Natural killer cell treated with Interleukin-12 subunit alpha and Interleukin-12 subunit beta and Interleukin-15 and Interleukin-18, amount 100 ng/mL, for 72 hours (primary cell): ENCODE measurements at regions not wholly inside any gene's neighbourhood (a gene's known extent, or its start where the extent isn't known, plus 50 kb on each side); places are given as distances from the start of the nearest gene placed in this dataset.

Experiments used
- ATAC-seq, 2 donors: fragments of 150-1000 bp; cut with Tn5 transposase in 1 of 2; sonication (Bioruptor Pico), chemical (Tn5 transposase) in 1 of 2; 2 replicates each; pipeline ENCODE4 v1.10.0; 2021
- DNase-seq: peaks from one replicate; pipeline ENCODE4 v3.0.0; 2022; ENCODE audit warnings: low spot score
- H3K27ac Mint-ChIP-seq, 2 donors: 1 replicate in 1 of 2; 2 replicates in 1 of 2; pipeline ENCODE4 v1.8.0; 2022; ENCODE audit warnings: mixed read lengths in 2 of 2, mild to moderate bottlenecking in 1 of 2, moderate library complexity in 1 of 2
- H3K27me3 Mint-ChIP-seq, 2 donors: 1 replicate in 1 of 2; 2 replicates in 1 of 2; pipeline ENCODE4 v1.8.0; 2022; ENCODE audit warnings: mixed read lengths in 2 of 2
- H3K36me3 Mint-ChIP-seq: one replicate; pipeline ENCODE4 v1.8.0; 2022; ENCODE audit warnings: mixed read lengths
- H3K4me1 Mint-ChIP-seq, 2 donors: 1 replicate in 1 of 2; 2 replicates in 1 of 2; pipeline ENCODE4 v1.8.0; 2022; ENCODE audit warnings: low read depth in 2 of 2, mixed read lengths in 2 of 2, mild to moderate bottlenecking in 1 of 2
- H3K4me3 Mint-ChIP-seq: one replicate; pipeline ENCODE4 v1.8.0; 2022; ENCODE audit warnings: mixed read lengths
- H3K9me3 Mint-ChIP-seq: 2 replicates; pipeline ENCODE4 v1.8.0; 2022; ENCODE audit warnings: mixed read lengths

- H3K9me3 Mint-ChIP-seq = no peaks in the 10 kb centered on the region
- H3K4me3 Mint-ChIP-seq = no peak overlapping the region
- H3K27me3 Mint-ChIP-seq = no peaks in the 10 kb centered on the region
- ATAC-seq = no peak
- H3K36me3 Mint-ChIP-seq = no peaks in the 10 kb centered on the region
- no peaks in the 10 kb centered on the region for H3K4me1 Mint-ChIP-seq
- no peak overlapping the region for H3K27ac Mint-ChIP-seq
- DNase-seq = no peak
Measured at GRCh38 chr9:18393340-18394130, 80.4 kb upstream of the ADAMTSL1 start.

DNA sequence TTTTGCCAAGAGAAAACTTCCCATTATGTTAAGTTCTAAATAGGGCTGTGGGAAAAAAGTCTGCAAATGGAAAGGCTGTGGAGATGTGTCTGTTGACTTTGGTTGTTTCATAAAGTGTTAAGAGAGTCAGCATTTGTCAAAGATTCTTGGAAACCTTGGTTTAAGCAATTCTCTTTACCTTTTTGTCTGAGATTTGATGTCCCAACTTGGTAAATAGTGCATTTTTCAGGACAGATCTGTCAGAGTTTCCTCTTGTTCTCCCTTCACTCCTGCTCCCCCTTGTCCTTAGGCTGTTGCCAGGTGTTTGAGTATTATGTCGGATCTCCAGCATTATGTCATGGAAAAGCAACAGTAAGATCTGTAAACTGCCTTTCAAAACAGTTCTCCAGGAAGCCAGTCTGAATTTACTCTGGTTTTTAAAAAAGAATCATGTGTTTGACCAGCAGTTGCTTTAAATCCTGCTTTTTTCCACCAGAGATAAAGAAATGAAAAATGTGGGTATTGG, 79.1 kb upstream of the ADAMTSL1 start:
- H3K27me3 Mint-ChIP-seq = no peaks in the 10 kb centered on the region
- ATAC-seq = no peak
- no peak overlapping the region for H3K27ac Mint-ChIP-seq
- H3K36me3 Mint-ChIP-seq = no peaks in the 10 kb centered on the region
- H3K4me3 Mint-ChIP-seq = no peak overlapping the region
- DNase-seq = no peak
- no peaks in the 10 kb centered on the region for H3K9me3 Mint-ChIP-seq
- no peaks in the 10 kb centered on the region for H3K4me1 Mint-ChIP-seq

DNA sequence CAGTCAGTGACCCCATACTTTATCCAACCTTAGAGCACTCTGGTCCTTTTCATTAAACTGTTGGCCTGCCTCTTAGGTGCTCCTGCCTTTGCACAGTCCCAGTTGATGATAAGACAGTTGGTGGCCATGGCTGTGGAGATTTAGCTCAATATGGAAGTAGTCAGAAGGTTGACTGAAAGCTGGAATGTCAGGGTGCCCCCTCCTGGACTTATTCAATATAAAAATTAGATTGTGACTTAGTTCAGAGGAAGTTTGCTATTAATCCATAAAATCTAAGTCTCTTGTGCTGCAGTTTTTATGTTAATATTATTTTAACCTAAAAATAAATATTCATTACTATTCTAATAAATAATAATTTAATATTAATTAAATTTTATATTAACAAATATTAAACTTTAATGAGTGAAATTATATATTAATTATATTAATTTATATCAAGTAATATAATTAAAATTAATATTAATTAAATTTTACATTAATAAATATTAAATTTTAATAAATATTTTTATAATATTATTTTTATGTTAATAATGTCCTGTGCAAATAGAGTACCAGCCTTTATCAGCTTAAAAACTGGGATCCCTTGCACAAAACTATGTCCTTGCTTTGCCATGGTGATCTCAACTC, 77.7 kb upstream of the ADAMTSL1 start:
- no peaks in the 10 kb centered on the region for H3K27me3 Mint-ChIP-seq
- no peaks in the 10 kb centered on the region for H3K9me3 Mint-ChIP-seq
- H3K4me1 Mint-ChIP-seq = no peaks in the 10 kb centered on the region
- no peak for ATAC-seq
- H3K27ac Mint-ChIP-seq = no peak overlapping the region
- H3K4me3 Mint-ChIP-seq = no peak overlapping the region
- DNase-seq = no peak
- H3K36me3 Mint-ChIP-seq = no peaks in the 10 kb centered on the region

GRCh38 chr9:18397076-18397475, 76.9 kb upstream of the ADAMTSL1 start:
- Mint-ChIP-seq H3K9me3 (no peaks in the 10 kb centered on the region), H3K27me3 (no peaks in the 10 kb centered on the region), H3K4me1 (no peaks in the 10 kb centered on the region), H3K36me3 (no peaks in the 10 kb centered on the region), H3K27ac (no peak overlapping the region), H3K4me3 (no peak overlapping the region)
- DNase-seq (no peak), ATAC-seq (no peak)

GRCh38 chr9:18398038-18398437, 75.9 kb upstream of the ADAMTSL1 start:
- Mint-ChIP-seq H3K27me3 (no peaks in the 10 kb centered on the region), H3K36me3 (no peaks in the 10 kb centered on the region), H3K4me3 (no peak overlapping the region), H3K4me1 (no peaks in the 10 kb centered on the region), H3K27ac (no peak overlapping the region), H3K9me3 (no peaks in the 10 kb centered on the region)
- ATAC-seq (no peak), DNase-seq (no peak)

GRCh38 chr9:18404434-18405029, 69.4 kb upstream of the ADAMTSL1 start:
- no peak for ATAC-seq

GRCh38 chr9:18405240-18405639, 68.7 kb upstream of the ADAMTSL1 start:
- ATAC-seq (no peak), DNase-seq (no peak)
- H3K36me3 Mint-ChIP-seq = no peaks in the 10 kb centered on the region
- H3K4me1 Mint-ChIP-seq = no peaks in the 10 kb centered on the region
- H3K9me3 Mint-ChIP-seq = no peaks in the 10 kb centered on the region
- H3K4me3 Mint-ChIP-seq = no peak overlapping the region
- no peaks in the 10 kb centered on the region for H3K27me3 Mint-ChIP-seq
- no peak overlapping the region for H3K27ac Mint-ChIP-seq

More at GRCh38 chr9:18404434-18405029, 69.4 kb upstream of the ADAMTSL1 start:
- H3K36me3 Mint-ChIP-seq = no peaks in the 10 kb centered on the region
- H3K27ac Mint-ChIP-seq = no peak overlapping the region
- H3K4me1 Mint-ChIP-seq = no peaks in the 10 kb centered on the region
- no peak for DNase-seq
- no peak overlapping the region for H3K4me3 Mint-ChIP-seq
- H3K27me3 Mint-ChIP-seq = no peaks in the 10 kb centered on the region
- no peaks in the 10 kb centered on the region for H3K9me3 Mint-ChIP-seq

DNA sequence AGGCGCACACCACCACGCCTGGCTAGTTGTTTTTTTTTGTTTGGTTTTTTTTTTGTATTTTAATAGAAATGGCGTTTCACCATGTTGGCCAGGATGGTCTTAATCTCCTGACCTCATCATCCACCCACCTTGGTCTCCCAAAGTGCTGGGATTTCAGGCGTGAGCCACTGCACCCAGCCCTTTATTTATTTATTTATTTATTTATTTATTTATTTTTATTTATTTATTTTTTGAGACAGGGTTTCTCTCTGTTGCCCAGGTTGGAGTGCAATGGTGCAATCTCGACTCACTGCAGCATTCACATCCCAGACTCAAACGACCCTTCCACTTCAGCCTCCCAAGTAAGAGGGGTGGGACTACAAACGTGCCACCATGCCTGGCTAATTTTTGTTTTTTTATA, 63.0 kb upstream of the ADAMTSL1 start:
- H3K36me3 Mint-ChIP-seq = no peaks in the 10 kb centered on the region
- H3K4me1 Mint-ChIP-seq = no peaks in the 10 kb centered on the region
- H3K27me3 Mint-ChIP-seq = no peaks in the 10 kb centered on the region
- H3K4me3 Mint-ChIP-seq = no peak overlapping the region
- ATAC-seq = no peak
- no peak overlapping the region for H3K27ac Mint-ChIP-seq
- no peak for DNase-seq
- no peaks in the 10 kb centered on the region for H3K9me3 Mint-ChIP-seq

GRCh38 chr9:18421391-18421790, 52.6 kb upstream of the ADAMTSL1 start:
- Mint-ChIP-seq H3K36me3 (no peaks in the 10 kb centered on the region), H3K27ac (no peak overlapping the region), H3K27me3 (peaks cover 2 to 6% of the 10 kb centered on the region in 2 donors), H3K4me3 (no peak overlapping the region), H3K4me1 (no peaks in the 10 kb centered on the region), H3K9me3 (peaks cover 3% of the 10 kb centered on the region)
- no peak for DNase-seq
- no peak for ATAC-seq

DNA sequence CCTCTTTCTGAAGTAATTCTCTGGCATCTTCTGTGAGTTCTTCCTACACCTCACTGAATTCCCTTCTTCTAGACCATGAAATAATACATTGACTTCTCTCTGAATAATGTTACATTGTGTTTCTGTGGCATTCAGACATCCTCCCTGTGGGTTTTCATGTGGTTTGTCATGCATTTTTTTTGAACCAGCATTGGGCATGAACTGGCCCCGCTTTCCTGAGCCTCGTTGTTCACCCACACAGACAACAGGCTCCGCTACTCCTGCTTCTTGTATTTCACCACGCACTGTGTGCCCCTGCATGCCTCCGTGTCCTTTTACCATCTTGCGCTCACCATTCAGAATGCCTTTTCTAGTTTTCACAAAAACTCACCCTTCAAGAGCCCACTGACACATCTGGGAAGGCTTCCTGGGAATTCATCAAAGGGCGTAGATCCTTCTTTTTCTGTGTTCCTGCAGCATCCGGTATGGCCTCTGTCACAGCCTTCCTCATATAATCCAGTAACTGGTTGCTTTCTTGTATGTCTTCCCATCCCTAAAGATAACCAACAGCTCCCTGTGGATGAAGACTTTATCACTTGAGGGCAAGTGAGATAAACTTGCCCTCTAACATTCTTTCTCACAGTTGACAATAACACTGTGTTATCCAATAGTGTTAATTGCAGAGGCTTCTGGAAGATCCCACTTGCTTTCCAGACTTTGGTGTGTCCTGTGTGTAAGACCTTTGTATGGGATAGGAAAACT, 51.5 kb upstream of the ADAMTSL1 start:
- peaks cover 2 to 6% of the 10 kb centered on the region in 2 donors for H3K27me3 Mint-ChIP-seq
- DNase-seq = no peak
- no peaks in the 10 kb centered on the region for H3K4me1 Mint-ChIP-seq
- H3K27ac Mint-ChIP-seq = no peak overlapping the region
- no peaks in the 10 kb centered on the region for H3K36me3 Mint-ChIP-seq
- H3K9me3 Mint-ChIP-seq = peaks cover 3% of the 10 kb centered on the region
- H3K4me3 Mint-ChIP-seq = no peak overlapping the region
- no peak for ATAC-seq

DNA sequence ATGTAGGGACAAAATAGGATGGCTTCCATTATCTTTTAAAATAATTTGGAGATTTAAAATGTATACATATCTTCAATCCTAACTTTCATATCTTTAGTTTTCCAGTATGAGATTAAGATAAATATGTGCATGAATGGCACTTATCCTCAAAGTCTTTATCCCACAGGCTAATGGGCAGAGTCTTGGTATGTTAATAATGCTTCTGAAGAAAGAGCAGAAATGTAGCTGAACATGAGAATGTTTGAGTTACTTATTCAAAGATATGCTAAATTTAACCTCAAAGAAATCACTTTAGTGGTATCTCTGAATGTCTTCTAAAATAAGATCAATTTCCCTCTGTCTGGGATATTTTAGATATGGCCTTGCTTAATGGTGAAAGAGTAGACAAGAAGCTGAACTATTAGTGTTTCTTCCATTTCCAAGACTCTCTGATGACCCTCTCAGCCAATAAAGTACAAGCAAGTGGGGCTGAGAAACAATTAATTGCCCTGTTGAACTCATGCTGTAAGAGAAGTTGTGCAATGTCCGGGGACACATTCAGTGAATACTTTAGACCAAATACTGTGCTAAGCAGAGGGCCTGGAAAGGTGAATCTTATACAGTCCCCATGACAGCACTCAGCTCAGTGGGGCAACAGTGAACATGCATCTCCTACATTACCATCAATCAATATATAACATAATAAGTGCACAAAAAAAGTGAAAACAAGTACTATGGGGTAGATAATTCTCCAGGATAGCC, 50.0 kb upstream of the ADAMTSL1 start:
- no peak overlapping the region for H3K27ac Mint-ChIP-seq
- no peak for ATAC-seq
- peaks cover 3% of the 10 kb centered on the region for H3K9me3 Mint-ChIP-seq
- H3K4me1 Mint-ChIP-seq = no peaks in the 10 kb centered on the region
- no peaks in the 10 kb centered on the region for H3K36me3 Mint-ChIP-seq
- no peak for DNase-seq
- peaks cover 2 to 6% of the 10 kb centered on the region in 2 donors for H3K27me3 Mint-ChIP-seq
- H3K4me3 Mint-ChIP-seq = no peak overlapping the region
